ENCODE measurements at regions not wholly inside any gene's neighbourhood (a gene's known extent, or its start where the extent isn't known, plus 50 kb on each side); places are given as distances from the start of the nearest gene placed in this dataset.

DNA sequence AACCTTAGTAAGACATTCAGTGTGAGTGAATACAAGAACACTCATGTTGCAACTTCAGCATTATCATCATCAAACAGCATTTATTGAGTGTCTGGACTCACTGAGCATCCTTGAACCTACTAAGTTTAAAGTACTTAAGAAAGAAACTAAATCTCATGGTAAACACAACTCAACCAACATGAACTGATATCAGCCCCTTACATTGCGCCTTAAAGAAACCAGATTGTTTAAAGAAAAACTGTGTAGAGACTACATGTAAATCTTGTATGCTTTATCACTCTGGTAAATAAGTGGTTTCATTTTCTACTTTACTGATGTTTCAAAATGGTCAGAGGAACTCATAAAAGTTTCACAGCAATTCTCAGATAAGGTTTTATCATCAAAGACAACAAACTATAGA, 157.5 kb upstream of the FERD3L start:
- no peak overlapping the region for H3K4me3 ChIP-seq (ENCODE audit: low read depth in 1 of 2, low read length in 2 of 2)
- ATAC-seq (ENCODE audit: insufficient read depth, low read depth) (no peak), DNase-seq (no peak)
- no peak overlapping the region for H3K27ac ChIP-seq (ENCODE audit: low read length)
- H2AFZ ChIP-seq (ENCODE audit: low read depth, low read length): no peak overlapping the region
- no peak overlapping the region for H3K4me2 ChIP-seq (ENCODE audit: insufficient read depth, low read length)
- no peak overlapping the region for H3K9ac ChIP-seq (ENCODE audit: low read depth, low read length)
- TF ChIP-seq, protein P1, sequence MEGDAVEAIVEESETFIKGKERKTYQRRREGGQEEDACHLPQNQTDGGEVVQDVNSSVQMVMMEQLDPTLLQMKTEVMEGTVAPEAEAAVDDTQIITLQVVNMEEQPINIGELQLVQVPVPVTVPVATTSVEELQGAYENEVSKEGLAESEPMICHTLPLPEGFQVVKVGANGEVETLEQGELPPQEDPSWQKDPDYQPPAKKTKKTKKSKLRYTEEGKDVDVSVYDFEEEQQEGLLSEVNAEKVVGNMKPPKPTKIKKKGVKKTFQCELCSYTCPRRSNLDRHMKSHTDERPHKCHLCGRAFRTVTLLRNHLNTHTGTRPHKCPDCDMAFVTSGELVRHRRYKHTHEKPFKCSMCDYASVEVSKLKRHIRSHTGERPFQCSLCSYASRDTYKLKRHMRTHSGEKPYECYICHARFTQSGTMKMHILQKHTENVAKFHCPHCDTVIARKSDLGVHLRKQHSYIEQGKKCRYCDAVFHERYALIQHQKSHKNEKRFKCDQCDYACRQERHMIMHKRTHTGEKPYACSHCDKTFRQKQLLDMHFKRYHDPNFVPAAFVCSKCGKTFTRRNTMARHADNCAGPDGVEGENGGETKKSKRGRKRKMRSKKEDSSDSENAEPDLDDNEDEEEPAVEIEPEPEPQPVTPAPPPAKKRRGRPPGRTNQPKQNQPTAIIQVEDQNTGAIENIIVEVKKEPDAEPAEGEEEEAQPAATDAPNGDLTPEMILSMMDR (IDR thresholded peaks at IDR 0.05; ENCODE audit: borderline replicate concordance, extremely low read depth, low read length, poor library complexity, severe bottlenecking): no peak
- TF ChIP-seq EZH2 (IDR thresholded peaks at IDR 0.05; ENCODE audit: borderline replicate concordance, low read depth, low read length, severe bottlenecking): no peak
- H3K36me3 ChIP-seq (ENCODE audit: insufficient read depth, low read length): no peaks in the 10 kb centered on the region
- H4K20me1 ChIP-seq (ENCODE audit: insufficient read depth, low read length): no peaks in the 10 kb centered on the region
- H3K79me2 ChIP-seq (ENCODE audit: insufficient read depth, low read length): no peaks in the 10 kb centered on the region
- H3K27me3 ChIP-seq (ENCODE audit: insufficient read depth, low read length, poor library complexity): no peaks in the 10 kb centered on the region
- H3K9me3 ChIP-seq (ENCODE audit: insufficient read depth, low read length, severe bottlenecking): no peaks in the 10 kb centered on the region
- H3K4me1 ChIP-seq (ENCODE audit: insufficient read depth, low read length): no peaks in the 10 kb centered on the region

DNA sequence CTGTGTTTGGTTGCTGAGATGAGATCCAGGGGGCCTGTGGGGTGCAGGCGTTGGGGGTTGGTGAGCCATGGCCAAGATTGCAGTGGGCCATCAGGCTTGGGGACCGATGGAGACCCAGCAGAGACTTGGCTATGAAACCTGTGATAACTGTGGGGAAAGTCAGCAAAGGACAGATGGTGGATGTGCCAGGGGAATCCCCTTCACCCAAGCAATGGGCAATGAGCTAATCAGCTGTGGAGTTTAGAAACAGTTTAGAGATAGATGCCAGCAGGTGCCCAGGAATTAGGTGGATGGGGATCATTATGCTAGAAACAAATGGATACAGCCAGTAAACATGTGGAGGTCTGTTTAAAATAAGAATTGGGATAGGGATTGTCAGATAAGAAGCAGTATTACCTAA, 151.4 kb upstream of the FERD3L start:
- DNase-seq: no peak
- H3K36me3 ChIP-seq (ENCODE audit: insufficient read depth, low read length): no peaks in the 10 kb centered on the region
- no peak for ATAC-seq (ENCODE audit: insufficient read depth, low read depth)
- H3K27me3 ChIP-seq (ENCODE audit: insufficient read depth, low read length, poor library complexity): no peaks in the 10 kb centered on the region
- no peak overlapping the region for H3K9ac ChIP-seq (ENCODE audit: low read depth, low read length)
- H4K20me1 ChIP-seq (ENCODE audit: insufficient read depth, low read length): no peaks in the 10 kb centered on the region
- no peaks in the 10 kb centered on the region for H3K79me2 ChIP-seq (ENCODE audit: insufficient read depth, low read length)
- H2AFZ ChIP-seq (ENCODE audit: low read depth, low read length): no peak overlapping the region
- no peak for TF ChIP-seq EZH2 (IDR thresholded peaks at IDR 0.05; ENCODE audit: borderline replicate concordance, low read depth, low read length, severe bottlenecking)
- TF ChIP-seq, protein P1 (IDR thresholded peaks at IDR 0.05; ENCODE audit: borderline replicate concordance, extremely low read depth, low read length, poor library complexity, severe bottlenecking): no peak
- H3K4me1 ChIP-seq (ENCODE audit: insufficient read depth, low read length): no peaks in the 10 kb centered on the region
- H3K4me3 ChIP-seq (ENCODE audit: low read depth in 1 of 2, low read length in 2 of 2): no peak overlapping the region
- H3K4me2 ChIP-seq (ENCODE audit: insufficient read depth, low read length): no peak overlapping the region
- H3K27ac ChIP-seq (ENCODE audit: low read length): no peak overlapping the region
- H3K9me3 ChIP-seq (ENCODE audit: insufficient read depth, low read length, severe bottlenecking): no peaks in the 10 kb centered on the region

DNA sequence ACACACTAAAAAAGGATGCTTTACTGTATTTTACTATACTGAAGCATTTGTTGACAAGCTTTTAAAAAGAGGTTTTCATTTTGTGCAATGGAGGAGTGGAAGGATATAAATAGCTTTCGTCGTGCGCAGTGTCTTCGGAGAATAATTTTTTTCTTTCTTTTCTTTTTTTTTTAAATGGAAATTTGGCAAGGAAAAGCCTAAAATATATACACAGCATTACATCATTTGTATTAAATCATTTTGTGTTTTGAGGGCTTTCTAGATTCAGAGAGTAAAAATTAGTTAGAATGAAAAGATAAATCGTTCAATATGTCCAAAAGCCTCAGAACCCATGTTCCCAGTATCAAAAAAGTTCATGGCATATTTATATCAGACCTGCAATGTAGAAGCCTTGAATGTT, 150.2 kb upstream of the FERD3L start:
- no peaks in the 10 kb centered on the region for H3K4me1 ChIP-seq (ENCODE audit: insufficient read depth, low read length)
- H3K27ac ChIP-seq (ENCODE audit: low read length): no peak overlapping the region
- TF ChIP-seq EZH2 (IDR thresholded peaks at IDR 0.05; ENCODE audit: borderline replicate concordance, low read depth, low read length, severe bottlenecking): no peak
- TF ChIP-seq, protein P1 (IDR thresholded peaks at IDR 0.05; ENCODE audit: borderline replicate concordance, extremely low read depth, low read length, poor library complexity, severe bottlenecking): no peak
- no peak overlapping the region for H3K4me3 ChIP-seq (ENCODE audit: low read depth in 1 of 2, low read length in 2 of 2)
- no peak overlapping the region for H3K4me2 ChIP-seq (ENCODE audit: insufficient read depth, low read length)
- H3K9ac ChIP-seq (ENCODE audit: low read depth, low read length): no peak overlapping the region
- H2AFZ ChIP-seq (ENCODE audit: low read depth, low read length): no peak overlapping the region
- no peaks in the 10 kb centered on the region for H3K27me3 ChIP-seq (ENCODE audit: insufficient read depth, low read length, poor library complexity)
- no peaks in the 10 kb centered on the region for H3K36me3 ChIP-seq (ENCODE audit: insufficient read depth, low read length)
- no peaks in the 10 kb centered on the region for H3K79me2 ChIP-seq (ENCODE audit: insufficient read depth, low read length)
- H3K9me3 ChIP-seq (ENCODE audit: insufficient read depth, low read length, severe bottlenecking): no peaks in the 10 kb centered on the region
- ATAC-seq (ENCODE audit: insufficient read depth, low read depth) (no peak), DNase-seq (no peak)
- no peaks in the 10 kb centered on the region for H4K20me1 ChIP-seq (ENCODE audit: insufficient read depth, low read length)

DNA sequence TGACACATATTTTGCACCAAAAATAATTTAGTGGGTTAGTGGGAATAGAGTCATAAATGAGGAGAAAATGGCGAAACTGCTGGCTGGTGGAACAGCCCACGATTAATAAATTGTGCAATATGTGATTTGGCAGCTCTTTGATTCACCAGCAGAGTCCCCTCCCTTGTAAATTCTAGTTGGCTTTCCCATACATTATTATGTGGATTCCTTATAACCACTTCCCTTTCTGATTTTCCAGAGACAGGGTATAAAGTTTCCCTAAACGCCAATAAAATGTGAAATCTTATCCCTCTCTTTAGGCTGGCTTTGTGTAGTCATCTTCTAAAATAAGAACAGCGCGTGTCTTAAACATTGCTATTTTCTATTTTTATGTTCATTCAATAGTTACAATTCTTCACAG, 149.4 kb upstream of the FERD3L start:
- no peak overlapping the region for H3K4me3 ChIP-seq (ENCODE audit: low read depth in 1 of 2, low read length in 2 of 2)
- H3K27ac ChIP-seq (ENCODE audit: low read length): no peak overlapping the region
- no peaks in the 10 kb centered on the region for H3K4me1 ChIP-seq (ENCODE audit: insufficient read depth, low read length)
- DNase-seq: no peak
- no peak overlapping the region for H2AFZ ChIP-seq (ENCODE audit: low read depth, low read length)
- H3K36me3 ChIP-seq (ENCODE audit: insufficient read depth, low read length): no peaks in the 10 kb centered on the region
- no peaks in the 10 kb centered on the region for H3K9me3 ChIP-seq (ENCODE audit: insufficient read depth, low read length, severe bottlenecking)
- H3K79me2 ChIP-seq (ENCODE audit: insufficient read depth, low read length): no peaks in the 10 kb centered on the region
- H3K27me3 ChIP-seq (ENCODE audit: insufficient read depth, low read length, poor library complexity): no peaks in the 10 kb centered on the region
- H4K20me1 ChIP-seq (ENCODE audit: insufficient read depth, low read length): no peaks in the 10 kb centered on the region
- no peak overlapping the region for H3K4me2 ChIP-seq (ENCODE audit: insufficient read depth, low read length)
- TF ChIP-seq EZH2 (IDR thresholded peaks at IDR 0.05; ENCODE audit: borderline replicate concordance, low read depth, low read length, severe bottlenecking): no peak
- TF ChIP-seq, protein P1 (IDR thresholded peaks at IDR 0.05; ENCODE audit: borderline replicate concordance, extremely low read depth, low read length, poor library complexity, severe bottlenecking): no peak
- no peak for ATAC-seq (ENCODE audit: insufficient read depth, low read depth)
- H3K9ac ChIP-seq (ENCODE audit: low read depth, low read length): no peak overlapping the region
